ENCODE measurements at regions not wholly inside any gene's neighbourhood (a gene's known extent, or its start where the extent isn't known, plus 50 kb on each side); places are given as distances from the start of the nearest gene placed in this dataset.
"Not testable (repeated sequence)": the region's sequence is repeated elsewhere in the genome, so short reads cannot be mapped to it uniquely, and the experiment has no call there.

DNA sequence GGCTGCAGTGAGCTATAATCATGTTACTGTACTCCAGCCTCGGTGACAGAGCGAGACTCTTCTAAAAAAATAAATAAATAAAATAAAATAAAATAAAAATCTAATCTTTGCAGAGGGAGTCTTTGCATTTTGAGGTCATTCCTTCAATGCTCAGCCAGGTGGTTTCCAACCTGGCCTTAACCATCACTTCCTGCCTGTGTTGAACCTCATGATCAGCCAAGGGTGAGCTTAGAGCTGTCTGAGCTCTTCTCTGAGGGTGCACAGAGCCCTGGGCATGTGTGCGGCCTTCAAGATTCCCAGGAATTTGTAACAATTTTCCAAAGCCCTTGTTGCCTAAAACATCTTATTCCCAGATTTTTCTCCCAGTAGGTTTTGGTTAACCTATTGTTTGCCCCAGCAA, 94.3 kb downstream of the KCNJ12 start:
- not testable (repeated sequence) for DNase-seq

- DNase-seq: no peak
These were observed 94.7 kb downstream of the KCNJ12 start for GRCh38 chr17:21470861-21471260.

DNA sequence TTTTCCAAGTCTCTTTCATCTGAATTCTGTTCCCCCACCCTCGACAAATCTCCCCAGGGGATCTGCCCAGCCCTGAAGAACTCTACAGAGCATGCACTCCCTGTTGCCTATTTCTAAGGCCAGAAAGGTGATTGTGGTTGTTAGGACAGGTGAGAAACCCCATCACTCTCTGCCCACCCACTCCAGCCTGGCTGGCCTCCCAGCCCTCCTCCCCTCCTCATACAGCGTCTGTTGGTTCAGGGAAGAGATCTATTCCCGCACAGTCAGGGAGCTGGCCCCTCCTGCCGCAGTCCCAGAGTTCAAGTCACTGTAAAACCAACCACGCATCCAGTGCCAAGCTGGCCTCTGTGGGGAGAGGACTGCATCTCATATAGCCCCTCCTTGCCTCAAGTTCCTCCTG, 98.7 kb downstream of the KCNJ12 start:
- no peak for DNase-seq

- no peak for DNase-seq
These were observed 99.4 kb downstream of the KCNJ12 start for GRCh38 chr17:21475571-21475970.

GRCh38 chr17:21476867-21477266, 100.7 kb downstream of the KCNJ12 start:
- DNase-seq: no peak

DNA sequence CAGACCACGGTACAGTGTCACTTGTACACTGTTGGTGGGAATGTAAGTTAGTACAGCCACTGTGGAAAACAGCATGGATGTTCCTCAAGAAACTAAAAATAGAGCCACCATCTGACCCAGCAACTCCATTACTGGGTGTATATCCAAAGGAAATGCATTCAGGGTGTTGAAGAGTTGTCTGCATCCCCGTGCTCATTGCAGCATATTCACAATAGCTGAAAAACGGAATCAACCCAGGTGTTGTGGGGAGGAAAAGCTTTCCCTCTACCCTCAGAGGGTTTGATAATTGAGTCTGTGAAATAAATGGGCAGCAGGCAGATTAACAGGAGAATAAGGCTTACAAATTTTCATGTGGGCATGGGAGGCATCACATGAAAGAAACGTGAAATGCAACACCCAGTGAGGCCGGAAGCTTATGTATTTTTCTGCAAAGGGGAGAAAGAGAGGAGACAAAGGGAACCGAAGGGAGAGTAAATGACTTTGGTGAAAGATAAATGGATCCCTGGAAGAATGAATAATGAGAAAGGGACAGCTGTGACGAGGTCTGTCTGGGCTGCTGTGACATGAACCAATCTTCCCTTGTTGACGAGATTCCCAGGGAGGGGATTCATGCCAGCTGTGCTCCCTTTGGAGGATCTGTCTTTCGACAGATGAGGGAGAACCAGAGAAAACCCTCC, 106.2 kb downstream of the KCNJ12 start:
- DNase-seq: no peak

- DNase-seq: not testable (repeated sequence)
These were observed 111.9 kb downstream of the KCNJ12 start for GRCh38 chr17:21488043-21488442.

GRCh38 chr17:21493993-21494392, 117.8 kb downstream of the KCNJ12 start:
- no peak for DNase-seq

GRCh38 chr17:21495281-21495680, 119.1 kb downstream of the KCNJ12 start:
- no peak for DNase-seq

GRCh38 chr17:21500064-21500463, 123.9 kb downstream of the KCNJ12 start:
- no peak for DNase-seq

DNA sequence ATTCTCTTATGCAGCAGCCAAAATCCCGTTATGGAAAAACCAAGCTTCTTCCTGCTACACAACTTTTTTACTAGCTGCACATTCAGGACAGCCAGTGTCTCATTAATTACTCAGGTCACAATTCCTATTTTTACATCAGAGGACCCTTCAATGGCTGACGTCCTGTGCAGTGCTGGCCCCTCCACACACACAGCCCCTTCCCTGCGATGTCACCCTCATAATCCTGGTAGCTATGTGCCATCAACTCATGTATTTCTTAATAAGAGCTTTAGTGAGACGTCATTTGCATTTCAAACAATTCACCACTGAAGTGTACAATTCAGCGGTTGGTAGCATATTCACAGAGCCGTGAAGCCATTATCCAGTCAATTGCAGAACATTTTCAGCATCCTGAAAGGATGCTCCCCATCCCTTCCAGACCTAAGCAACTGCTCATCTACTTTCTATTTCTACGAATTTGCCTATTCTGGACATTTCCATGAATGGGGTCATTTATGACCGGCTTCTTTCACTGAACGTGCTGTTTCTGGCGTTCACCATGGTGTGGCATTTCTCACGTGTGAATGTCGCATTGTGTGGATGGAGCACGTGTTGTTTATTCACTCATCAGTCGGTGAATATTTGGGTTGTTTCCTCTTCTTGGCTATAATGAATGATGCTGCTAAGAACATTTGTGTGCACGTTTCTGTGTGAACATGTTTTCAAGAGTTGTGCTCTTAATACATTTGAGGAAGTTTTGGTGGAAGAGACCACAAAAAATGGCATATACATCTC, 126.0 kb downstream of the KCNJ12 start:
- DNase-seq: not testable (repeated sequence)

DNA sequence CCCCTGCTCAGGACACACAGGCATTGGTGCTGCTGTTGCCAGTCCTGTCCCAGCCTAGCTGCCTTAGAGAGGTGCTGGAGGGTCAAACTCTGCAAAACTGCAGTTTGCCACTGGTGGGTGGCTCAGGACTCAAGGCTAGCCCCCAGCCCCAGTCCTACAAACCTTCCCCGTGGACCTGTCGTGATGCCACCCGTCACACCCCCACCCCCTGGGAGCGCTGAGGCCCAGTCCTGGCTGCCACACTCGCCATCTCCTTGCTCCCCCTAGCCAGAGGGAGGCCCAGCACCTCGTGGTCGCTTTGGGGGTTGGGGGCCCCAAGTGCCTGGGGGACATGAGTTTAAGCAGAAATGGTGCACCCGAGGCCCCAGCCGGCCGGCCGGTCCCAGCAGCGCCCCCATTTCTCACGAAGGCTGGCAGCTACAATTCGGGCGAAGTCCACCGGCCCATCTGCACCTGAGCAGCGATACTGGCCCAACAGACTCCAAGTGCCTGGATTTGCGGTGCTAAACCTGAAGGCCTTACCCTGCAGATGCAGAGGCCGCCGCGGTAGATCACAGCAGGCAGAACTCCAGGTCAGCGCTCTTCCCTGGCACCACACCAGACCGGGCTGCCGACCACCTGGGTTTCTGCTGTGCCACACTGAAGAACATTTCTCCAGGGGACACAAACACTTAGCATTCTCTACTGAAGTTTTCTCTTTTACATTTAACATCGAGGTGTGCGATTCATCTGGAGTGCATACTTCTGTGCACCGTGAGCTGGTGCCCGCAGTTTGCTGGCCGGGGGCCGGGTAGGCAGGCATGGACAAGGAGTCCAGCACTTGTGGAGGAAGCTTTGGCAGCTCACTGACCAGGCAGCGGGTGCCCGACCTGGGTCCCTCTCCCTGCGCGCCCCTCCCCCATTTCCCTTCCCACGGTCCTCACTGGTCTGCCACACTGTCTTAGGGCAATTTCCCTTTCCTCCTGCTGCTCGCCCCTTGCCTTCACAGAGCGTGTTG, 130.0 kb downstream of the KCNJ12 start:
- no peak for DNase-seq

DNA sequence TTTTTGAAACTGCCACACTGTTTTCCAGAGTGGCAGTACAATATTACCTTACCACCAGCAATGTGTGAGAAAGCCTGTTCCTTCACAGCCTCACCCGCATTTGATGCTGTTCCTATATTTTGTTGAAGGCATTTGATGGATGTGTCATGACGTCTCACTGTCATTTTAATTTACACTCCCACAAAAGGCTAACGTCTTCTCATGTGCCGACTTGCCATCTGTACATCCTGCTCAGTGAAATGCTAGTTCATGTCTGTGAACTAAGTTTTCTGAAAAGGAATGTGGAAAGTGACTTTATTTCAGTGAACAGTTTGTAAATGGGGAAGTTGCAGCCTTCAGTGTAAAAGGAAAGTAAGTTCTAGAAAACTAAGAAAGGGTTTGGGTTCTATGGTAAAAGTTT, 131.6 kb downstream of the KCNJ12 start:
- not testable (repeated sequence) for DNase-seq

DNA sequence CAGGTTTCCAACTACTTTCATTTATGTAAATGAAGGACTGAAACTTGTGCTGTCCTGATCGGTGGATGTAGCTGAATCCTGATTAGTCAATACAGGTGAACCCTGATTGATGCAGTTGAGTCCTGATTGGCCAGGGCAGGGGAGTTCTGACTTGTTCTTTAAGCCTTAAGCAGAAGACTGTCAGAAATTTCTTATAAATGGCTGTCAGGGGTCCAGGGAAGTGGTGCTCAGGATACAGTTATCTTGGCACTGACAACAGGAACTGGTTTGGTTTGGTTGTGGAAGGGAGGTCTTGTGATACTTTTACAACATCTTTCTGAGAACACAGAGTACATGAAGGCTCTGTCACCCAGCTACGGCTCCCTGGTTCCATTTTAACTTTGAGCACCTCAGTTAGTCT, 132.1 kb downstream of the KCNJ12 start:
- no peak for DNase-seq

DNA sequence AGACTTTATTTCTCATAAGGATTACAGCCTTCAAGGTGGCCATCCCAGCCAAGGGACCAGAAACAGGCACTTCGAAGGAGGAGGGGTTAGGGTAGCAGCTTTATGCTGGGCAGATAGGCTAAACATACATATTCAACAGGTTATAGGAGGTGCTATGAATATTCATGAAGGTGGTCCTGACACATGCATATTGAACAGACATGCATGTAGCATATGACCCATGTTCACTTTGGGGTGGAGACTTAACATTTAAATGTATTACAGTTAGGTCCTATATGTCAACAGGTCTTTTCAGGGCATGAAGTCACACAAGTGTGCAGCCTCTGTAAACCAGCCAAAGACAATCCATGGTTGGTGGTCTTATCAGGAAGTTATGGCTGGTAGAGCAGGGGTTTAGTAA, 133.2 kb downstream of the KCNJ12 start:
- DNase-seq: not testable (repeated sequence)

GRCh38 chr17:21510686-21511362, 134.7 kb downstream of the KCNJ12 start:
- DNase-seq: no peak

- peak; percentile 23 to 64 (median 48) for DNase-seq
These were observed 135.4 kb downstream of the KCNJ12 start for GRCh38 chr17:21511363-21512195.

DNA sequence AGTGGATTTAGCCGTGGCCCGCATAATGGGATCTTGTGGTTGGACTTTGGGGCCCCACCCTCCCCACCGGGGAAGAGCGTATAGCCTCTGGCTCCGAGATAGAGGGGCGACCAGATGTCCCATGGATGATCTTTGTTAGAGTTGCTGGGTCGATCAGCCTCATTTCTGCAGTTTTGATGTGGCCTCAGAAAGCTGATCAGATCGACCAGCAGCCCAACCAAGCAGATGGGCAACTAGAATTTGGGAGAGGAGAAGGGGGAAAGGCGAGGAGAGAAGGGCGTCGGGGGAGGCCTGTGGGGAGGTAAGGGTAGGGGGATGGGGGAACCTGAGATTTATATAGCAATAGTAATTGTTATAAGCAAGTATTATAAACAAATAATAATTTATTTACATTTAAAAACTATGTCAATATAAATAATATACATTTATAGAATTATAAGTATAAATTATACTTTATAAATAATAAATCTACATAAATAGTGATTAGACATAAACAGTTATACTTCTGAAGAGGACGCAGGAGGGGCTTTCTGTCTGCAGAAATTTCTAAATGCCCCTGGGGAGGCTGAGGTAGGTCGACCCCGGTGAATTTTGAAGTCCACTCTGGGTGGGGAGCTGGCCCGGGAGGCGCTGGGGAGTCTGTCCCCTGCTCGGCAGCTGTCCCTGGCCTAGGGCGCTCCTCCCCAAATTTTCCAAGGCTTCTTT, 136.3 kb downstream of the KCNJ12 start:
- no peak for DNase-seq

DNA sequence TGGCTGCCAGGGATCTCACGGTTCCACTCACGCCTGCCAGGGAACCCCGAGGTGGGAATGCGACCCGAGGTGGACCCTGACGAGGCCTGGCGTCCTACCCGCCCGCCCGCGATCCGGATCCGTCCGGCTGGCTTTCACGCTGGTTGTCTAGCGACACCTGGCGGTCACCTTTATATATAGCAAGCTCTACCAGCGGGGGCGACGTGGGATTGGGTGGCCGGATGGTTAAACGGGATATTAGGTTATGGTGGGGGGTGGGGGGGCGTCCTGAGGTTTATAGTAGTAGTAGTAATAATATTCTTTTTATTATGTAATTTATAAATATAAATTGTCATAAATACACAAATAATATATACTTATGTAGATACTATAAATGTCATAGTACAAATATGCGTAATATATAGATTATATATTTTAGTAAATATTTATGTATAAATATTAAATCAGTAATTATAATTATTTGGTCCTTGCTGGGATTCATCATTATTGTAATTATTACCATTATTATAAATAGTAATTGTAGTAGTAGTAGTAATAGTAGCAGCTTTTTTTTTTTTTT, 136.9 kb downstream of the KCNJ12 start:
- peak; percentile 43 to 71 (median 65) for DNase-seq

- not testable (repeated sequence) for DNase-seq
These were observed 138.4 kb downstream of the KCNJ12 start for GRCh38 chr17:21514567-21514966.
